NCI-H146 (cell line): ENCODE measurements at regions not wholly inside any gene's neighbourhood (a gene's known extent, or its start where the extent isn't known, plus 50 kb on each side); places are given as distances from the start of the nearest gene placed in this dataset.

Source experiments
- DNase-seq: peaks from one replicate; lab custom pipeline; 2025; lab: John Stamatoyannopoulos, UW

DNA sequence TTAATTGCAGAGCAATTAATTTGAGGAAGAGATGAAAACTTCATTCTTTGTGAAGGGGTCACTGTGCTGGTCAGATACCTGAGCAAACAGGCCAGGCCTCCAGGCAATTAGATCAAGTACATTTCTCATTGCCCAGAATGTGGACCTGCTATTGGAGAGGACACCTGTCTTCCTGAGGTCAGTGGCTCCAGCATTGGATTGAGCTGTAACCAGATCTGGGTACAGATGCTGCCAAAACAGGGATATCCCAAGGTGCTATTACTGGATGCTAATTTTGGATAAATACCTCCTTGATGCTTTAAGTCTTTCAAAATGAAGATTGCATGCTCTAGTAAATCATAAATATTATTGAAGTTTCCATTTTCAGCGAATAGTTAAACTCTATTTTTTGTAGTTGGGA, 131.5 kb downstream of the FAM161A start:
- DNase-seq, result peak; percentile 76

DNA sequence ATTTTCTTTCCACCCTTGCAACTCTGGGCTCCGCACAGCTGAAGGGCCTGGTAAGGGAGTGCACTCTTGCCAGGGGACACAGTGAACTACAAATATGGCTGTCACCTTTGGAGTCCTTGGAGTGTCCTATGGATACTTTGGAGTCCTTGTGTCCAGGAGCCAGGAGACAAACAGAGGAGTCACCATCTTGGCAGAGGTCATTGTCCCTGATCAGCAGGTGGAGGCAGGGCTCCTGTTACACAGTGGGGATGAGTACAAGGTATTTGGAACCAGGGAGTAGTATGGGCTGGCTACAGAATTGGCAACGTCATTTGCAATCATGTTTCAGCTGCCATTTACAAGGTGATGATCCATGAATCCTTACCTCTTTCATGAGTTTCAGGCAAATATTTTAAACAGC, 132.5 kb downstream of the FAM161A start:
- DNase-seq, result no peak

- no peak for DNase-seq
Observed at GRCh38 chr2:61720911-61721310, 132.9 kb downstream of the FAM161A start.

DNA sequence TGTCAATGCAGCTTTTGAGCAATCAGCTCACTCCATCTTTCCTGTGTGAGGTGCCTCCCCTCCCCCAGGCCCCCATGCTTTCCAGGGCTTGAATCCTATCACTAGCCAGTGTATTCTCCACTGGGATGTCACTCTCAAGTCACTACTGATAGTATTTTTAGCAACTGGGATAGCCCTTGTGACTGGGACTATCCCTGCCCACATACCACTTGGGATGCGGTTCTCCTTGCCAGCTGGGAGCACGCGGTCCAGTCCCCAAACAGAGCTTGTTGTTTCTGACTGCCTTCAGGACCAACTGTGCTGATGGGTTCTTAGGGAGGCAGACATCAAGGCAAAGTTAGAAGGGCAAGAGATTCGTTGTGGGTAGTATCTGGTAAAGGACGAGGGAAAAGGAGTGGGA, 134.9 kb downstream of the FAM161A start:
- DNase-seq, result no peak

GRCh38 chr2:61715506-61715905, 138.4 kb downstream of the FAM161A start:
- DNase-seq, result no peak

DNA sequence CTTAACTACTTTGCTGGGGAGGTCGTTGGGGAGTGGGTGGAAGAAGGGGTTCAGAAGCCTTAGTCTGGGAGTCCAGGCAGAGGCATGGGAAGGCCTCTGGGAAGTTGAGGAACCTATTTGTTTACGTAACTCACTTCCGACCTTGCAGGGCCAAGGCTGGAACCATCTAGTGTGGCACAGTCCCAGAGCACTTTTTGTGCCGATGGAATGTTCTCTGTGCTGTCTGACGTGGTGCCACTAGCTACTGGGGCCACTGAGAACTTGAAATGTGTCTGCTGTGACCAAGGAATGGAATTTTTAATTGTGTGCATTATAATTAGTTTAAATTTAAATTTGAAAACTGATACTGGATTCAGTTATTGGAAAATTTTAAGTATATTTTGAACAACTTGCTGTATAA, 139.7 kb downstream of the FAM161A start:
- DNase-seq, result no peak

GRCh38 chr2:61713457-61713856, 140.4 kb downstream of the FAM161A start:
- DNase-seq, result no peak

DNA sequence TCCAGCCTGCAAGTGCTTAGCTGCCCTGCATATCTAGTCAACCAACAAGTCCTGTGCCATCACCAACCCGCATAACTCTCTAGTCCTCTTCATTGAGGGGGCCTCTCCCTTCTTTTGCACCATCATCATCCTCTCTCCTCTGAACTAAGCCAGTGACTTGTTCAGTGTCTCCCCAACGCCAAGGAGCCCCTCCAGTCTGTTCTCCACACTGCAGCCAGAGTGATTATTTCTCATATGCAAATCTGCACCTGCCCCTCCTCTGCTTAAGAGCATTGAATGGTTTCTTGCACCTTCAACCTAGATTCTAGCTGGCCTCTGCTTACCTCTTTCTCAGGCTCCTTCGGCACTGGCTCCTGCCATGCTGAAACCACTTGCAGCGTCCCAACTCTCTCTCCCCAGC, 141.8 kb downstream of the FAM161A start:
- no peak for DNase-seq

GRCh38 chr2:61710711-61711110, 143.1 kb downstream of the FAM161A start:
- DNase-seq, result no peak

- DNase-seq, result peak; percentile 82
Observed at GRCh38 chr2:61707984-61708852, 145.6 kb downstream of the FAM161A start.

DNA sequence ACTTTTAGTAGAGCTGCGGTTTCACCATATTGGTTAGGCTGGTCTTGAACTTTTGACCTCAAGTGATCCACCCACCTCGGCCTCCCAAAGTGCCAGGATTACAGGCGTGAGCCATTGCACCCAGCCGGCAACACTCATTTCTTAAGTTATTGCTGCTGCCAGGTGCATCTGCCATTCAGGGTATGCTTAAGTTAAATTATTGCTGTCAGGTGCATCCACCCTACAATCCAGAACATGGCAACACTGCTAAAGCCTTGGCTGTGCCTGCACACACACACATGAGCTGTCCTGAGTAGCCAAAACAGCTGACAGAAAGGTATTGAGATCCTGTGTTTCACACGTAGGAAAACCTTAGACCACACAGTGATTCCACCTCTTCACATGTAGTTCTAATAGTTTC, 148.2 kb downstream of the FAM161A start:
- DNase-seq, result no peak

- no peak for DNase-seq
Observed at GRCh38 chr2:61704364-61704763, 149.5 kb downstream of the FAM161A start.

DNA sequence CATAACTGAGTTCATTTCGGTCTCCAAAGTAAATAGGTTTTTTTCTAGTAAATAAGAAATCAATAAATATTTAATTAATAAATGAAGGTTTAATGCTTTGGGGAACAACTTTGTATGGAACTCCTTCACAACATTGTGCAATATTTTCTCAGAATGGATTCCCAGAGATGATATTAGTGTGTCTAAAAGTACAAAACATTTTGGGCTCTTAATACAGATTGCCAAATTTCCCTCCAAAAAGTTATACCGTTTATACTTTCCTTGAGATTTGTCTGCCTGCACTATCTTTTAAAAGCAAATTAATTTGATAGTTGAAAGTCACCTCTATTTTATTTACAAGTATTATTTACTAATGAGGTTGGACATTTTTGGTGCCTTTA, 151.8 kb downstream of the FAM161A start:
- no peak for DNase-seq

- no peak for DNase-seq
Observed at GRCh38 chr2:61700464-61700863, 153.4 kb downstream of the FAM161A start.

DNA sequence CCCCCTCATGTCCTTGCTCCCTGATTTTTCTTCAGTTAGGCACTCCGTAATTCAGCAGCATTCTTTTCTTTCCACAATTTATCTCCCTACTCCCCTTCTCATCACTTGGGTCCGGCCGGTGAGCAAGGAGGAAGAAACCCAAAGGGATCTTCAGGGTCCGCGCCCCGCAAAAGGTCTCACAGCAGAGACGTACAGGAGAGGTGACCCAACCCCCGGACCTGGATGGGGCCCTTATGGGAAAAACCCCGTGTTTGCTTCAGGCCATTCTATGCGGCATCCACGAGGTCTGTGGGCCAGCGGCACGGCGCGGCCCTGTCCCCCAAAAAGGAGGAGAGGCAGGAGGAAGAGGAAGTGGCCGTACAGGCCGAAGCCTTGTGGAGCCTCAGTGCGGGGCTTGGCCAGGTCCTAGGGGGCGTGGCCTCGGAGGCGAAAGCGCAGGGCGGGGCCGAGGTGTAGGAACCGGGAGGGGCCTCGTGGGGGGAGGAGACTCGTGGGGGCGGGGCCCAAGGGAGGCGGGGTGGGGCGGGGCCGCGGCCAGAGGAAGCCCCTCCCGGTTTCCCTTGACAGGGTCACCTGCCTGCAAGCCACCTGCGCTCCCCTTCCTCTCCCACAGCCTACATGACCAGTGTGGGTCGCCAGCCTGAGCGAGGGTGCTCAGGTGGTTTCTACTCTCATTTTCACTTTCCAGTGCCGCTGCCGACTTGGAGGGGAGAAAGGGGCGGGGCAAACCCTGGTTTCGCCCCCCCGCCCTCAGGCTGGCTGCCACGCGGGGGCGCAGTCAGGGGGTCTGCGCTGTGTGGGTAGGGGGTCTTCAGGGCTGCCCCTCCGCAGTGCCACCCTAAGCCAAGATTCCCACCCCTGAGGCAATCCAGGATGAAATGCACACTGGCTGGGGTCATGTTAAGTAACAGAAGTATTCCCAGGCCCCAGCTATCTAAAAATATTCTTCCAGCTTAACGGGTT, 156.4 kb upstream of the XPO1 start:
- peak; percentile 94 for DNase-seq

- DNase-seq, result peak; percentile 19
Observed at GRCh38 chr2:61693744-61694143, 155.6 kb upstream of the XPO1 start.

DNA sequence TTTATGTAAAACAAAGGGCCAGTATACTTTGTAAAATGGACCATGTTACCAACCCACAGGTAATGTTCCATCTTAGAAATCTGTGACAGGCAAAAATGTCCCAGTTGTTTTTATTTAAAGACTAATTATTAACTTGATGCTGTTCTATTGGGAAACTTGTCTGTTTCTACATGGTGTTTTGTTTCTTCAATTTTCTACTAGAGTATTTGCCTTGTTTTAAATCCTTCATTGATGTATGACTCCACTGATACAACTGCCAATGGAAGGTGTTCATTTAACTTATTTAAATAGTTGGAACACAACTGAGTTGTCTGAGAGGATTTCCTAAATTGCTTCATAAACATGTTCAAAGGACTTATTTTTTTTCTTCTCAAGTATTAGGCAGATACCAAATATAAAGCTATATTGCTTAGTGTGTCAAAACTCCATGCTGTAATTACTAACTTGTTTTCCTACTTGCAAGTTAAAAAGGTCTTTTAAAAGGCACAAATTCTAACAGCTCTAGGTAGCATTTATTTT, 152.0 kb upstream of the XPO1 start:
- DNase-seq, result no peak

- no peak for DNase-seq
Observed at GRCh38 chr2:61689568-61689967, 151.4 kb upstream of the XPO1 start.

- no peak for DNase-seq
Observed at GRCh38 chr2:61688369-61689334, 150.5 kb upstream of the XPO1 start.

GRCh38 chr2:61679096-61679495, 140.9 kb upstream of the XPO1 start:
- DNase-seq, result no peak

GRCh38 chr2:61677942-61678341, 139.8 kb upstream of the XPO1 start:
- DNase-seq, result no peak

DNA sequence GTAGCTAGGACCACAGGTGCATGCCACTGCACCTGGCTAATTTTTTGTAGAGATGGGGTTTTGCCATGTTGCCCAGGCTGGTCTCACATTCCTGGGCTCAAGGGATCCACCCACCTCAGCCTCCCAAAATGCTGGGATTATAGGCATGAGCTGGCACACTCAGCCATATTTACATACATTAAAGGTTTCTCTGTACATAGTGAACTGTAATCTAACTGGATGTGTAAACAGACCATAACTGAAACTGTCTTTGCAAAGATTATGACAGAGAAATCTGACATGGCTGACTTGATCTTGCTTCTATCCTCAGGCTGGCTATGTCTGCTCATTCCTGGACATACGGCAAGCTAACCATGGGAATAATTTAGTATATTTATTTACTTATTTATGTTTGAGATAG, 139.2 kb upstream of the XPO1 start:
- DNase-seq, result no peak
